ENCODE measurements at regions not wholly inside any gene's neighbourhood (a gene's known extent, or its start where the extent isn't known, plus 50 kb on each side); places are given as distances from the start of the nearest gene placed in this dataset.

DNA sequence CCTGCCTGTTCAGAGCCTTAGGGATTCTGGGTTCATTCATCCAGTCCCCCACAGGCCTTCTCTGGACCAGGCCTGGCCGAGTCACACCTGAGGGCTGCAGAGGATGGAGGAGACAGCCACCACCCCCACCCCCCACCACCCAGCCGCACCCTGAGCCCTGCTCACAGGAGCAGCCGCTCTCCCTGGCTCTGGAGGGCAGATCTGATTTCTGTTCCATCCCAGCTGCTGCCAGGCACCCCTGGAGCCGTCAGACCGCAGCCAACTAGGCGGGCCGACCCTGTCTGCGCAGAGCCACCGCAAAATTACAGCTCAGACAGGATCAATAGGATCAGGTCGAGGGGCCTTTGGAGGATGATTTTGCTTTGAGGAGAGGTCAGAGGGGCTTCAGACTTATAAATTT lies 154.6 kb upstream of the MYL2 start:
- no peaks in the 10 kb centered on the region for H3K9me3 Mint-ChIP-seq (ENCODE audit: unreplicated experiment)
- H3K4me1 ChIP-seq (ENCODE audit: insufficient read depth, low read length) = no peaks in the 10 kb centered on the region
- no peak for FAIRE-seq
- no peak overlapping the region for H3K27ac ChIP-seq (ENCODE audit: low read depth, low read length)
- H3K9me3 ChIP-seq (ENCODE audit: insufficient read depth, low read depth, low read length) = no peaks in the 10 kb centered on the region
- H3K9ac ChIP-seq (ENCODE audit: low read length) = no peak overlapping the region
- no peak overlapping the region for H2AFZ ChIP-seq (ENCODE audit: low read depth, low read length)
- H3K36me3 ChIP-seq (ENCODE audit: insufficient read depth, low read length) = no peaks in the 10 kb centered on the region
- H3K79me2 ChIP-seq (ENCODE audit: insufficient read depth, low read length) = no peaks in the 10 kb centered on the region
- TF ChIP-seq EZH2 (IDR thresholded peaks at IDR 0.05; ENCODE audit: insufficient read depth, low read length) = no peak
- TF ChIP-seq, protein P1, sequence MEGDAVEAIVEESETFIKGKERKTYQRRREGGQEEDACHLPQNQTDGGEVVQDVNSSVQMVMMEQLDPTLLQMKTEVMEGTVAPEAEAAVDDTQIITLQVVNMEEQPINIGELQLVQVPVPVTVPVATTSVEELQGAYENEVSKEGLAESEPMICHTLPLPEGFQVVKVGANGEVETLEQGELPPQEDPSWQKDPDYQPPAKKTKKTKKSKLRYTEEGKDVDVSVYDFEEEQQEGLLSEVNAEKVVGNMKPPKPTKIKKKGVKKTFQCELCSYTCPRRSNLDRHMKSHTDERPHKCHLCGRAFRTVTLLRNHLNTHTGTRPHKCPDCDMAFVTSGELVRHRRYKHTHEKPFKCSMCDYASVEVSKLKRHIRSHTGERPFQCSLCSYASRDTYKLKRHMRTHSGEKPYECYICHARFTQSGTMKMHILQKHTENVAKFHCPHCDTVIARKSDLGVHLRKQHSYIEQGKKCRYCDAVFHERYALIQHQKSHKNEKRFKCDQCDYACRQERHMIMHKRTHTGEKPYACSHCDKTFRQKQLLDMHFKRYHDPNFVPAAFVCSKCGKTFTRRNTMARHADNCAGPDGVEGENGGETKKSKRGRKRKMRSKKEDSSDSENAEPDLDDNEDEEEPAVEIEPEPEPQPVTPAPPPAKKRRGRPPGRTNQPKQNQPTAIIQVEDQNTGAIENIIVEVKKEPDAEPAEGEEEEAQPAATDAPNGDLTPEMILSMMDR (IDR thresholded peaks at IDR 0.05; ENCODE audit: insufficient read depth, low read depth, low read length) = no peak
- no peaks in the 10 kb centered on the region for H3K4me1 Mint-ChIP-seq (ENCODE audit: low read depth, unreplicated experiment)
- no peak overlapping the region for H3K27ac Mint-ChIP-seq (ENCODE audit: unreplicated experiment)
- no peak for DNase-seq (ENCODE audit: low read depth)
- no peak overlapping the region for H3K4me3 ChIP-seq (ENCODE audit: insufficient read depth, low read depth, low read length)
- H4K20me1 ChIP-seq (ENCODE audit: insufficient read depth, low read length) = no peaks in the 10 kb centered on the region
- no peaks in the 10 kb centered on the region for H3K36me3 Mint-ChIP-seq (ENCODE audit: low read depth, unreplicated experiment)
- H3K4me3 Mint-ChIP-seq (ENCODE audit: unreplicated experiment) = no peak overlapping the region
- H3K27me3 Mint-ChIP-seq (ENCODE audit: low read depth, unreplicated experiment) = peaks cover 13% of the 10 kb centered on the region
- H3K27me3 ChIP-seq (ENCODE audit: insufficient read depth, low read length) = peaks cover 11% of the 10 kb centered on the region
- no peak overlapping the region for H3K4me2 ChIP-seq (ENCODE audit: low read length)

GRCh38 chr12:111074559-111074958 lies 154.2 kb upstream of the MYL2 start:
- H3K27ac Mint-ChIP-seq (ENCODE audit: unreplicated experiment) = no peak overlapping the region
- no peak overlapping the region for H2AFZ ChIP-seq (ENCODE audit: low read depth, low read length)
- H3K36me3 Mint-ChIP-seq (ENCODE audit: low read depth, unreplicated experiment) = no peaks in the 10 kb centered on the region
- TF ChIP-seq, protein P1 (IDR thresholded peaks at IDR 0.05; ENCODE audit: insufficient read depth, low read depth, low read length) = no peak
- no peak for TF ChIP-seq EZH2 (IDR thresholded peaks at IDR 0.05; ENCODE audit: insufficient read depth, low read length)
- no peaks in the 10 kb centered on the region for H4K20me1 ChIP-seq (ENCODE audit: insufficient read depth, low read length)
- peaks cover 13% of the 10 kb centered on the region for H3K27me3 Mint-ChIP-seq (ENCODE audit: low read depth, unreplicated experiment)
- no peaks in the 10 kb centered on the region for H3K79me2 ChIP-seq (ENCODE audit: insufficient read depth, low read length)
- H3K9me3 ChIP-seq (ENCODE audit: insufficient read depth, low read depth, low read length) = no peaks in the 10 kb centered on the region
- H3K27ac ChIP-seq (ENCODE audit: low read depth, low read length) = no peak overlapping the region
- H3K4me1 Mint-ChIP-seq (ENCODE audit: low read depth, unreplicated experiment) = no peaks in the 10 kb centered on the region
- no peak overlapping the region for H3K9ac ChIP-seq (ENCODE audit: low read length)
- H3K4me2 ChIP-seq (ENCODE audit: low read length) = no peak overlapping the region
- DNase-seq (ENCODE audit: low read depth) (no peak), FAIRE-seq (no peak)
- no peaks in the 10 kb centered on the region for H3K36me3 ChIP-seq (ENCODE audit: insufficient read depth, low read length)
- H3K27me3 ChIP-seq (ENCODE audit: insufficient read depth, low read length) = peaks cover 9% of the 10 kb centered on the region
- no peak overlapping the region for H3K4me3 ChIP-seq (ENCODE audit: insufficient read depth, low read depth, low read length)
- H3K9me3 Mint-ChIP-seq (ENCODE audit: unreplicated experiment) = no peaks in the 10 kb centered on the region
- no peaks in the 10 kb centered on the region for H3K4me1 ChIP-seq (ENCODE audit: insufficient read depth, low read length)
- no peak overlapping the region for H3K4me3 Mint-ChIP-seq (ENCODE audit: unreplicated experiment)

DNA sequence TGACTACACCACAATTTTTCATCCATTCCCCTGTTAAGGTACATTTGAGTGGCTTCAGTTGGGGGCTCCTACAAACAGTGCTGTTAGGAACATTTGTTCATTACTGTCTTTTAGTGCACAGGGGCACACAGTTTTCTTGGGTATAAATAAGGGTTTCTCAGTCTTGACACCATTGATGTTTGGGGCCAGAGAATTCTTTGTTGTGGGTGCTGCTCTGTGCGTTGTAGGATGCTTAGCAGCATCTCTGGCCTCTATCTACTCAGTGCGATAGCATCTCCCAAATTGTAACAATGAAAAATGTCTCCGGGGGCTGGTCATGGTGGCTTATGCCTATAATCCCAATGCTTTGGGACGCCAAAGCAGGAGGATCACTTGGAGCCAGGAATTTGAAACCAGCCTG lies 153.0 kb upstream of the MYL2 start:
- Histone ChIP-seq H3K27me3 (ENCODE audit: insufficient read depth, low read length) (peaks cover 6% of the 10 kb centered on the region), H3K4me1 (ENCODE audit: insufficient read depth, low read length) (no peaks in the 10 kb centered on the region), H3K4me3 (ENCODE audit: insufficient read depth, low read depth, low read length) (no peak overlapping the region), H3K36me3 (ENCODE audit: insufficient read depth, low read length) (no peaks in the 10 kb centered on the region), H3K9me3 (ENCODE audit: insufficient read depth, low read depth, low read length) (no peaks in the 10 kb centered on the region), H3K4me2 (ENCODE audit: low read length) (no peak overlapping the region), H3K79me2 (ENCODE audit: insufficient read depth, low read length) (no peaks in the 10 kb centered on the region), H3K9ac (ENCODE audit: low read length) (no peak overlapping the region), H2AFZ (ENCODE audit: low read depth, low read length) (no peak overlapping the region), H4K20me1 (ENCODE audit: insufficient read depth, low read length) (no peaks in the 10 kb centered on the region), H3K27ac (ENCODE audit: low read depth, low read length) (no peak overlapping the region)
- Mint-ChIP-seq H3K9me3 (ENCODE audit: unreplicated experiment) (no peaks in the 10 kb centered on the region), H3K4me1 (ENCODE audit: low read depth, unreplicated experiment) (no peaks in the 10 kb centered on the region), H3K36me3 (ENCODE audit: low read depth, unreplicated experiment) (no peaks in the 10 kb centered on the region), H3K27ac (ENCODE audit: unreplicated experiment) (no peak overlapping the region), H3K4me3 (ENCODE audit: unreplicated experiment) (no peak overlapping the region), H3K27me3 (ENCODE audit: low read depth, unreplicated experiment) (peaks cover 9% of the 10 kb centered on the region)
- FAIRE-seq (no peak), DNase-seq (ENCODE audit: low read depth) (no peak)
- TF ChIP-seq EZH2 (IDR thresholded peaks at IDR 0.05; ENCODE audit: insufficient read depth, low read length) = no peak
- TF ChIP-seq, protein P1 (IDR thresholded peaks at IDR 0.05; ENCODE audit: insufficient read depth, low read depth, low read length) = no peak
